ENCODE measurements at regions not wholly inside any gene's neighbourhood (a gene's known extent, or its start where the extent isn't known, plus 50 kb on each side); places are given as distances from the start of the nearest gene placed in this dataset.

DNA sequence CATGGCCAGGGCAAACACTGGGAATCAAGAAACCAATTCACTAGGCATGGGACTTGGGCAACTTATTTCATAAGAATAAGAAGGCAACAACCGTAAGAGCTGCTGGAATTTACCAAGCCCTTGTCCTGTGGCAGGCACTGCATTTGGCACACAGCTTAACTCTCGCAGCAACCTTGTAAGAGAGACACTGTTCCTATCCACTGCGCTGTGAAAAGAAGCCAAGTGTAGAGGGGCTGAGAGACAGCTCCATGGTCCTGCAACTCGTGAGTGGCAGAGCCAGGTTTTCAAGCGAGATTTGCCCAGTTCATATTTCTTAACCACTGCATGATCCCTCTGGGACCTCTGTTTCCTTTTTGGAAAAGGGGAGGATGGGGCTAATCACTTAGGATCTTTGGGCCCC lies 129.3 kb upstream of the STC2 start:
- no peaks in the 10 kb centered on the region for H3K79me2 ChIP-seq (ENCODE audit: control insufficient read depth, insufficient read depth, low read length)
- H3K4me2 ChIP-seq (ENCODE audit: insufficient read depth, low read length), result no peak overlapping the region
- H3K27me3 ChIP-seq (ENCODE audit: control insufficient read depth in 2 of 2, insufficient read depth in 2 of 2, low read length in 2 of 2), result no peaks in the 10 kb centered on the region
- FAIRE-seq (no peak), DNase-seq (ENCODE audit: low read depth, low spot score) (no peak)
- H3K4me1 ChIP-seq (ENCODE audit: control insufficient read depth, extremely low read depth, insufficient read depth, low read length), result peaks cover 23% of the 10 kb centered on the region
- dilution Hi-C loops (cut with MboI; ENCODE audit: extremely low pct_ligation_motif_present, low sequenced_read_pairs) (no loop called here), intact Hi-C loops (cut with micrococcal nuclease) (no loop called here)
- H3K4me3 ChIP-seq (replicated peaks in 1 of 3; ENCODE audit: insufficient read depth in 1 of 3, low read depth in 1 of 3, low read length in 3 of 3), result no peak overlapping the region
- ChIA-PET CTCF (interaction anchor here (1.1 to 1.6 kb wide), 3 partner anchors 14 to 163 kb away, joined by 4 to 6 read pairs (median 5); no protein-coding TSS in a partner anchor), POLR2A (no interaction called here)
- H3K9me3 ChIP-seq (replicated peaks; ENCODE audit: control insufficient read depth, insufficient read depth, low read length), result no peaks in the 10 kb centered on the region
- H3K36me3 ChIP-seq (ENCODE audit: control insufficient read depth in 2 of 2, extremely low read depth in 1 of 2, insufficient read depth in 2 of 2, low read length in 2 of 2), result no peaks in the 10 kb centered on the region
- no peak overlapping the region for H3K9ac ChIP-seq (replicated peaks; ENCODE audit: extremely low read depth, insufficient read depth, low read length)
- no peak overlapping the region for H2AFZ ChIP-seq (ENCODE audit: low read depth, low read length)
- H3K27ac ChIP-seq (ENCODE audit: insufficient read depth, low read depth, low read length), result peak overlapping the region; percentile 92
- BruUV-seq (replicated peaks), result TSS peak; percentile 18
- no peaks in the 10 kb centered on the region for H3K9me1 ChIP-seq (replicated peaks; ENCODE audit: control insufficient read depth, extremely low read depth, insufficient read depth, low read length)
- TF ChIP-seq, protein P1, sequence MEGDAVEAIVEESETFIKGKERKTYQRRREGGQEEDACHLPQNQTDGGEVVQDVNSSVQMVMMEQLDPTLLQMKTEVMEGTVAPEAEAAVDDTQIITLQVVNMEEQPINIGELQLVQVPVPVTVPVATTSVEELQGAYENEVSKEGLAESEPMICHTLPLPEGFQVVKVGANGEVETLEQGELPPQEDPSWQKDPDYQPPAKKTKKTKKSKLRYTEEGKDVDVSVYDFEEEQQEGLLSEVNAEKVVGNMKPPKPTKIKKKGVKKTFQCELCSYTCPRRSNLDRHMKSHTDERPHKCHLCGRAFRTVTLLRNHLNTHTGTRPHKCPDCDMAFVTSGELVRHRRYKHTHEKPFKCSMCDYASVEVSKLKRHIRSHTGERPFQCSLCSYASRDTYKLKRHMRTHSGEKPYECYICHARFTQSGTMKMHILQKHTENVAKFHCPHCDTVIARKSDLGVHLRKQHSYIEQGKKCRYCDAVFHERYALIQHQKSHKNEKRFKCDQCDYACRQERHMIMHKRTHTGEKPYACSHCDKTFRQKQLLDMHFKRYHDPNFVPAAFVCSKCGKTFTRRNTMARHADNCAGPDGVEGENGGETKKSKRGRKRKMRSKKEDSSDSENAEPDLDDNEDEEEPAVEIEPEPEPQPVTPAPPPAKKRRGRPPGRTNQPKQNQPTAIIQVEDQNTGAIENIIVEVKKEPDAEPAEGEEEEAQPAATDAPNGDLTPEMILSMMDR (IDR thresholded peaks at IDR 0.05; ENCODE audit: extremely low read depth in 1 of 2, insufficient read depth in 1 of 2, low read depth in 1 of 2, low read length in 2 of 2), result no peak
- no peaks in the 10 kb centered on the region for H4K20me1 ChIP-seq (replicated peaks; ENCODE audit: control insufficient read depth, extremely low read depth, insufficient read depth, low read length)

- H3K36me3 ChIP-seq (ENCODE audit: control insufficient read depth in 2 of 2, extremely low read depth in 1 of 2, insufficient read depth in 2 of 2, low read length in 2 of 2), result no peaks in the 10 kb centered on the region
- H3K4me1 ChIP-seq (ENCODE audit: control insufficient read depth, extremely low read depth, insufficient read depth, low read length), result peaks cover 23% of the 10 kb centered on the region
- H3K4me2 ChIP-seq (ENCODE audit: insufficient read depth, low read length), result no peak overlapping the region
- TF ChIP-seq FOS (IDR thresholded peaks at IDR 0.05; ENCODE audit: borderline replicate concordance, insufficient read depth, low read length), result peak; percentile 42
- TF ChIP-seq GATA2 (IDR thresholded peaks at IDR 0.05; ENCODE audit: insufficient read depth, insufficient read length, low read depth, low read length), result peak; percentile 45
- TF ChIP-seq MYC (IDR thresholded peaks at IDR 0.05; ENCODE audit: low read depth, low read length), result no peak
- TF ChIP-seq EZH2 (IDR thresholded peaks at IDR 0.05; ENCODE audit: borderline replicate concordance, low read depth, low read length, severe bottlenecking), result no peak
- POLR2A ChIA-PET, result no interaction called here
- CTCF ChIA-PET, result interaction anchor here (1.1 to 1.6 kb wide), 3 partner anchors 15 to 163 kb away, joined by 4 to 6 read pairs (median 5); no protein-coding TSS in a partner anchor
- no TSS peak for BruUV-seq (replicated peaks)
- no peaks in the 10 kb centered on the region for H3K79me2 ChIP-seq (ENCODE audit: control insufficient read depth, insufficient read depth, low read length)
- H2AFZ ChIP-seq (ENCODE audit: low read depth, low read length), result no peak overlapping the region
- no peaks in the 10 kb centered on the region for H4K20me1 ChIP-seq (replicated peaks; ENCODE audit: control insufficient read depth, extremely low read depth, insufficient read depth, low read length)
- intact Hi-C loops (cut with micrococcal nuclease) (no loop called here), dilution Hi-C loops (cut with MboI; ENCODE audit: extremely low pct_ligation_motif_present, low sequenced_read_pairs) (no loop called here)
- H3K27ac ChIP-seq (ENCODE audit: insufficient read depth, low read depth, low read length), result peak overlapping the region; percentile 92
- H3K9me1 ChIP-seq (replicated peaks; ENCODE audit: control insufficient read depth, extremely low read depth, insufficient read depth, low read length), result no peaks in the 10 kb centered on the region
- H3K9ac ChIP-seq (replicated peaks; ENCODE audit: extremely low read depth, insufficient read depth, low read length), result no peak overlapping the region
- H3K4me3 ChIP-seq (replicated peaks in 1 of 3; ENCODE audit: insufficient read depth in 1 of 3, low read depth in 1 of 3, low read length in 3 of 3), result no peak overlapping the region
- peak; percentile 81 for FAIRE-seq
- no peaks in the 10 kb centered on the region for H3K27me3 ChIP-seq (ENCODE audit: control insufficient read depth in 2 of 2, insufficient read depth in 2 of 2, low read length in 2 of 2)
- no peaks in the 10 kb centered on the region for H3K9me3 ChIP-seq (replicated peaks; ENCODE audit: control insufficient read depth, insufficient read depth, low read length)
- DNase-seq (ENCODE audit: low read depth, low spot score), result peak; percentile 12
Measured at GRCh38 chr5:173456751-173457171, 128.5 kb upstream of the STC2 start.
